Left forelimb (tissue), 1 donor: ENCODE measurements at regions not wholly inside any gene's neighbourhood (a gene's known extent, or its start where the extent isn't known, plus 50 kb on each side); places are given as distances from the start of the nearest gene placed in this dataset.

Experiments
- DNase-seq: peaks from one replicate; pipeline ENCODE4 v3.0.0-alpha.2; 2018; ENCODE audit warnings: low spot score

DNA sequence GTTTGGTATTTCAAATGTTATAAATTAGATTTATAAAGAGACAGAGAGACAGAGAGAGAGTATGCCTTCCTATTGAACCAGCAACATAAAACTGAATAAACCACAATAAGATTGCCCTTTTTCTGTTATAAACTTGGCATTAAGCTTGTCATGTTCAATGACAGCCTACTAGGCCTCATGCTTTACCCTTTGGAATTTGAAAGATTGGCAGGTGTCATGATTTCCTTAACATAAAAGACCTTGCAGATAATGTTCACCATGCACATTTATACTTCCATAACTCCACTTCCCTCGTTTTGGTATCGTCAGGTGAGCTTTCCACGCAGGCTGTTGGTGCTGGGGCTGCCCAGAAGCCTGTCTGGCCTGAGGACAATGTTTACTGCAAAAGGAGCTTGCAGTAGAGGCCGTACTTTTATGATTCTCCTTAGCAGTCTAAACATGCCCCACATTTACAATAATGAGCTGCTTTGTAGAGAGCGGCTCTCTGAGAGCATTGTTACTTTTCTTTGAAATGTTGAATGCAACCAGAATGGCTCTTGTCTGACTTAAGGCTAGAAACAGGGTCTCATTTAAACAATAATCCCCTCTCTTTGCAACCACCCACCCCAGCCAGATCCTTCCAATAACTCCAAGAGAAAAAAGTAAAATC lies 379.1 kb upstream of the ATP5MC3 start:
- no peak for DNase-seq

GRCh38 chr2:175559613-175560012 lies 378.1 kb upstream of the ATP5MC3 start:
- DNase-seq, result no peak

DNA sequence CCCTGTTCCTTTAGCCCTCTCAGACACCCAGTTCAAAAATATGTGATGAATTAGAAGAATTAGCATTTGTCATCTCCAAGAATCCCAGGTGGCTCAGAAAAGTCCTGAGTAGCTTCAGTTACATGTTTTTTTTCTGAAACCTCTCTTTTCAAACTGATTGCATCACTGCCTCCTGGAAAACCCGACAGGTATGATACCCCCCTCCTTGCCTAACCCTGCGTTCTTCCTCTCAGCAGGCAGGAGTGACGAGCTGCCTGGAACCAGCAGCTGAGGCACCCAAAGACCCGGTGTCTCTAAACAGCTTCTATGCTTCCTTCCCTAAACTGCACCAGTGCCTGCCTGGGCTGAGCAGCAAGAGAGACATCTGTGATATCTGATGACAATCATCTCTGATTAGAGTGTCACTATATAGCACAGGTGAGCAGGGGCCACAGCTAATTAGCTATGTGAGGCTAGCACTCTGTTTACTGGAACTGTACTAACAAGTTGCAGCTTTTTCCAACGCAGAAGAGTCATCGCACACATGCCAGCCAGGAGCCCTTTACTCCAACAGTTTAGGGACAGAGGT lies 376.4 kb upstream of the ATP5MC3 start:
- DNase-seq, result no peak

GRCh38 chr2:175553910-175554309 lies 372.4 kb upstream of the ATP5MC3 start:
- no peak for DNase-seq

- no peak for DNase-seq
Observed at GRCh38 chr2:175552902-175553301, 371.4 kb upstream of the ATP5MC3 start.

- no peak for DNase-seq
Observed at GRCh38 chr2:175540421-175540820, 358.9 kb upstream of the ATP5MC3 start.

GRCh38 chr2:175539122-175539521 lies 357.6 kb upstream of the ATP5MC3 start:
- no peak for DNase-seq

GRCh38 chr2:175536059-175536458 lies 354.5 kb upstream of the ATP5MC3 start:
- no peak for DNase-seq

DNA sequence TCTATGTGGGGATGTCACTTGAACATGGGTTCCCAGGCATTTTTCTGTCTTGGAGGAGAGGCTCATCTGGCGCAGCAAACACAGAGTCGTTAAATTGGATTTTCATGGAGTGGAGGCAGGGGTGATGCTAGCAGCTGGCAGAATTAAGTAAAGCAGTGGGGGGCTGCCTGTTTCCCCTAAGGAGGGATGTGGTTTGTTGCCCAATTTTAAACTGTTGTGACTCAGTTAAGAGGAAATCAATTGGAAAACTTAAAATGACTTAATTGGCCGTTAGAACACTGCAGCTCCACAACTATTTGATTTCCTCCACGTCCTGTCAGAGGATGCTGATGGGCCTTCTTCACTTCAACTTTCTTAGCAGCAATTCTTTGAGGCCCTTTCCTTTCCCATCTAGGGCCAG lies 354.1 kb upstream of the ATP5MC3 start:
- no peak for DNase-seq

DNA sequence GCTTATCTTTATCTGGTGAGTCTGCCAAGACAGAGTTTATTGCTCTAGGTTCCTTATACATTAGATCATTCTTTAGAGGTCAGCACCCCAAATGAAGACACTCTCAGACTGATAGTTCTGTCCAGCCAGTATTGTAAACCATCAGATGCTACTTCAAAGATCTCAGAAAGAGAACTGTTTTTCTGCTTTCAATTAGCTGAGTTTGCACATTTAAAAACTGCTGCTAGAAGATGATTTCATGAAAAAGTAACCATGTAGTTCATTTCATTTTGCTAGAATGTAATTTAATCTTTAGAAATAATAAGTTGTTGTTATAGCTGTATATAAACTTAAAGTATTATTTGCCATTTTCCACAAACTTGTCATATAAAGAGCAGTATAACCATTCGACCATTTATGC lies 344.5 kb upstream of the ATP5MC3 start:
- DNase-seq, result no peak

- no peak for DNase-seq
Observed at GRCh38 chr2:175523001-175523400, 341.5 kb upstream of the ATP5MC3 start.

GRCh38 chr2:175518206-175518605 lies 336.7 kb upstream of the ATP5MC3 start:
- no peak for DNase-seq

- DNase-seq, result no peak
Observed at GRCh38 chr2:175516555-175516954, 335.0 kb upstream of the ATP5MC3 start.

DNA sequence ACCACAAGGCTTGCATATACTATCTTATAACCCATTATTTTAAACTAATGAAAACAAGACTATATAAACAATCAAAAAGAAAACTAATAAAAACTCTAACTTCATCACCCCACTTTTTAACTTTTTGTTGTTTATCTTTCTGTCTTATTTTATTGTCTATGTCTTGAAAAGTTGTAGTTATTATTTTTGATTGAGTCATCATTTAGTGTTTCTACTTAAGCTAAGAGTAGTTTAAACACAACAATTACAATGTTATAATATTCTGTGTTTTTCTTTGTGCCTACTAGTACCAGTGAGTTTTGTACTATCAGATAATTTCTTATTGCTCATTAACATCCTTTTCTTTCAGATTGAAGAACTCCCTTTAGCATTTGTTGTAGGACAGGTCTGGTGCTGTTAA lies 318.7 kb upstream of the ATP5MC3 start:
- DNase-seq, result no peak

DNA sequence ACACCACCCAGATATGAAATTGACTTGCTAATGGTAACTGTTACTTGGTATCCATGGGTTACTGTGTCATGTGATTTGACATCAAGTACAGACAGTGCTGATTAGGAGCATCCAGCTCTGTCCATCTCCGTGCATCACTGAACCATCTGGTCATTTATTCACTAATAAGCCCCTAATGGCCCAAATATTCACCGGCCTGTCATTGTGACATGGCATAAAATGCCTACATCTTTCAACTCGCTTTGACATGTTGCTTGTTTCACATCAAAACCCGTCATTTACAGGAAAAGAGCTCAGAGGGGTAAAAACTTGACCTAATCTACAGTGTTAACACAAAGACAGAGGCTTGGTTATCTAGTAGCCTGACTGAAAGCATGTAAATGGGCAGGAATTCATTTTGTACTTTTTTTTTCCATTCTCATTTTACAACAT lies 308.9 kb upstream of the ATP5MC3 start:
- DNase-seq, result no peak

GRCh38 chr2:175478096-175478768 lies 296.7 kb upstream of the ATP5MC3 start:
- no peak for DNase-seq

GRCh38 chr2:175476948-175477347 lies 295.4 kb upstream of the ATP5MC3 start:
- no peak for DNase-seq

DNA sequence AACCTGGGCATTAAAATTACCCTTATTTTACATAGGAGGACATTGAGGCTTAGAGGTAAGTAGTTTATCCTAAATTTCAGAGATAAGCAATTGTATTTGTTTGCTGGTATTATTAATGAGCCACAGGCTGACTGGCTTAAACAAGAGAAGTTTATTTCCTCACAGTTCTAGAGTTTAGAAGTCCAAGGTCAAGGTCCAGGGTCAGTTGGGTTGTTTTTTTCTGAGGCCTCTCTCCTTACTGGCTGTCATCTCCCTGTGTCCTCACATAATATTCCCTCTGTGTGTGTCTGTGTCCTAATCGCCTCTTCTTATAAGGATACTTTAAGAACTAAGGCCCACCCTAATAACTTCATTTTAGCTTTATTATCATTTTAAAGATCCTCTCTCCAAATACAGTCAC lies 294.9 kb upstream of the ATP5MC3 start:
- DNase-seq, result no peak

- DNase-seq, result no peak
Observed at GRCh38 chr2:175475130-175475529, 293.6 kb upstream of the ATP5MC3 start.

DNA sequence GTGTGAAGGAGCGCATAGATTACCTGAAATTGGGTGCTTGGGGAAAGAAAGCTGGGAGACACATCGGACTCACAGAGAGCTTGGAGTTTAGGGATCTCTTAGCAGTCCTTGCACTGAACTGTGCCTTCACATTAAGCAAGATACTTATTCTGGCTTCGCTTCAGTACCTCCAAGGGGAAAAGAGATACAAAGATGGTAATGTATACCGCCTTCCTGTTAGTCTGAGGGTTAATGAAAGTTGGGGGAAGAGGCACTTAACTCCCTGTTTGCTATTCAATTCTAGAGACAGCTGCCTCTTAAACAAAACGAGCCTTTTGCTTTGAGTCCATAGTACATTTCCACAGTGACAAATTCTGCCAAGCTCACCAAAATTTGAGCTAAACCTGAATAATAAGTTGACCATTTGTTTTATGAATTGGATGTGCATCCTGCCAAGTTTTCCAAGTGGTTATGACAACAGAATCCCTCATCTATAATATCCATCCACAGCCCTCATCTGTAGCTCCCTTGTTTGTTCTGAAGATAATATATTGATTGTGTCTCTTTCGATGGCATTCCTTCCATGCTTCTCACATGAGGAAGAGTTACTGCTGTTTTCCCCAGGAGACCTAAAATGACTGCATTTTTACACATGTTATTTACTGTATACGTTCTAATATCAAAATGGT lies 287.1 kb upstream of the ATP5MC3 start:
- DNase-seq, result no peak

DNA sequence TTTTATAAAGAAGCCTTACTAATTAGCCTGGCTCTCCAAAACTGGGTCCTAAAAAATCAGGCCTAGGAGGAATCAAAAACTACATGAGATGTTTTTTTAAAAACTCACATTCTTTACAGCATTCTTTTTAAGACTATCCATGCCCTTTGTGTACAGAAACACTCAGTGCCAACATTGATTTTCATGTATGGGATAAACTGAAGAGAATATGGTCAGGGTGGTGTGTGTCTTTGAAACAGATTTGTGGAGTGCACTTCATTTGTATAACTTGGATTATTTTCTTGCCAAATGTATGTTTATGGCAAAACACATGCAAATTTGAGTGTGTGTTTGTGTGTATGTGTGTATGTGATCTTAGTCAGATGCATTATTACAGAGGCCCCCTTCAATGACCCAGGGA lies 283.6 kb upstream of the ATP5MC3 start:
- DNase-seq, result no peak

- no peak for DNase-seq
Observed at GRCh38 chr2:175464311-175464670, 282.8 kb upstream of the ATP5MC3 start.
